ENCODE measurements at regions not wholly inside any gene's neighbourhood (a gene's known extent, or its start where the extent isn't known, plus 50 kb on each side); places are given as distances from the start of the nearest gene placed in this dataset.

- WGBS, 2 experiments (ENCODE audit: extremely low coverage in 2 of 2, insufficient read length in 1 of 2) = no CpG with 5 or more reads among the region's 2 CpGs
- no TSS peak for BruUV-seq (replicated peaks)
Measured at GRCh38 chr14:86823581-86823980, 1169.4 kb downstream of the GALC start.

More at GRCh38 chr14:86823581-86823980, 1169.4 kb downstream of the GALC start:
- Histone ChIP-seq H4K8ac (ENCODE audit: low read depth in 2 of 2, low read length in 2 of 2) (no peak overlapping the region), H3K36me3 (ENCODE audit: control insufficient read depth, insufficient read depth, low read length) (no peaks in the 10 kb centered on the region), H2BK20ac (ENCODE audit: low read depth, low read length) (no peak overlapping the region), H4K20me1 (ENCODE audit: insufficient read depth, low read length) (no peaks in the 10 kb centered on the region), H3K27me3 (ENCODE audit: control insufficient read depth, insufficient read depth, low read length) (no peaks in the 10 kb centered on the region), H3K4me3 (ENCODE audit: insufficient read depth, low read depth, low read length) (no peak overlapping the region), H3K4ac (ENCODE audit: low read depth, low read length) (no peak overlapping the region), H3K79me1 (ENCODE audit: low read depth in 1 of 2, low read length in 2 of 2) (no peaks in the 10 kb centered on the region), H4K5ac (ENCODE audit: low read depth, low read length) (no peak overlapping the region), H2BK15ac (ENCODE audit: low read depth, low read length) (no peak overlapping the region), H2BK120ac (ENCODE audit: low read depth, low read length) (no peak overlapping the region), H2AK5ac (ENCODE audit: low read depth, low read length) (no peak overlapping the region), H3K9ac (ENCODE audit: low read depth, low read length) (no peak overlapping the region), H2AK9ac (replicated peaks; ENCODE audit: low read depth, low read length, poor library complexity) (no peak overlapping the region), H2BK5ac (ENCODE audit: low read depth, low read length, poor library complexity, severe bottlenecking) (no peak overlapping the region), H3K9me3 (ENCODE audit: control insufficient read depth, insufficient read depth, low read length) (no peaks in the 10 kb centered on the region), H3K18ac (ENCODE audit: low read depth, low read length) (no peak overlapping the region), H4K91ac (ENCODE audit: insufficient read depth, low read depth, low read length) (no peak overlapping the region), H3K23ac (ENCODE audit: low read depth, low read length) (no peak overlapping the region), H3K4me1 (ENCODE audit: control insufficient read depth, insufficient read depth, low read length) (peaks cover 1% of the 10 kb centered on the region; the same call in 1 of the 2 replicates), H3K56ac (ENCODE audit: extremely low read depth, insufficient read depth, low read length) (no peak overlapping the region), H3K9me1 (ENCODE audit: insufficient read depth, low read length) (no peaks in the 10 kb centered on the region), H3K14ac (replicated peaks; ENCODE audit: low read depth, low read length) (no peak overlapping the region), H2AFZ (replicated peaks; ENCODE audit: low read length, poor library complexity) (no peak overlapping the region), H3K4me2 (ENCODE audit: low read depth, low read length) (no peak overlapping the region), H3K27ac (ENCODE audit: insufficient read depth, low read length) (no peak overlapping the region)
- intact Hi-C loops (cut with micrococcal nuclease) (no loop called here), dilution Hi-C loops (cut with HindIII; ENCODE audit: low sequenced_read_pairs, unreplicated experiment) (no loop called here), in situ Hi-C loops (cut with MboI; ENCODE audit: low sequenced_read_pairs) (no loop called here)
- DNase-seq (no peak), ATAC-seq (ENCODE audit: low read depth) (no peak)
- TF ChIP-seq FOS (IDR thresholded peaks at IDR 0.05; ENCODE audit: low read depth, low read length) = no peak
- TF ChIP-seq BHLHE40 (IDR thresholded peaks at IDR 0.05; ENCODE audit: low read depth, low read length) = no peak
- TF ChIP-seq POLR2A (IDR thresholded peaks at IDR 0.05; ENCODE audit: low read depth, low read length) = no peak
- TF ChIP-seq NFE2L2 (IDR thresholded peaks at IDR 0.05; ENCODE audit: low read depth, low read length) = no peak
- no peak for TF ChIP-seq MXI1 (IDR thresholded peaks at IDR 0.05; ENCODE audit: borderline replicate concordance, low read depth, low read length)
- TF ChIP-seq MAFK (IDR thresholded peaks at IDR 0.05; ENCODE audit: low read depth, low read length) = no peak
- TF ChIP-seq CTCF (conservative IDR thresholded peaks at IDR 0.05; ENCODE audit: low read depth, low read length) = no peak
- TF ChIP-seq SMC3 (IDR thresholded peaks at IDR 0.05; ENCODE audit: low read depth, low read length) = no peak
- TF ChIP-seq MAZ (IDR thresholded peaks at IDR 0.05; ENCODE audit: borderline replicate concordance, low read depth, low read length) = no peak
- TF ChIP-seq RAD21 (IDR thresholded peaks at IDR 0.05; ENCODE audit: low read length) = no peak
- no peak for TF ChIP-seq CHD1 (IDR thresholded peaks at IDR 0.05; ENCODE audit: low read depth, low read length)
- TF ChIP-seq RFX5 (IDR thresholded peaks at IDR 0.05; ENCODE audit: low read depth, low read length) = no peak
- no peak for TF ChIP-seq USF2 (IDR thresholded peaks at IDR 0.05; ENCODE audit: low read depth, low read length)
- ChIA-PET POLR2A (ENCODE audit: unreplicated experiment) (interaction anchor here (0.6 kb wide), 1 partner anchor 365 kb away, joined by 3 read pairs; no protein-coding TSS in a partner anchor), CTCF (interaction anchor here (0.6 kb wide), 1 partner anchor 1126 kb away, joined by 6 read pairs; no protein-coding TSS in a partner anchor)

Measured in IMR-90 (cell line).